ENCODE measurements at regions not wholly inside any gene's neighbourhood (a gene's known extent, or its start where the extent isn't known, plus 50 kb on each side); places are given as distances from the start of the nearest gene placed in this dataset.

GRCh38 chr6:18561037-18561750 is 174.0 kb downstream of the RNF144B start:
- Histone ChIP-seq H3K4me1 (ENCODE audit: control insufficient read depth in 1 of 2, insufficient read depth in 2 of 2, low read depth in 1 of 2, low read length in 1 of 2) (peaks cover 0 to 2% of the 10 kb centered on the region in 2 experiments; a peak in 2 of 4 replicates), H3K9ac (no peak overlapping the region), H3K9me2 (no peaks in the 10 kb centered on the region), H3K27ac (ENCODE audit: low read depth in 2 of 2, low read length in 1 of 2) (peak overlapping the region in 1 of 2 experiments; percentile 39; a peak in 1 of 4 replicates), H4K20me1 (ENCODE audit: insufficient read depth) (no peaks in the 10 kb centered on the region), H3K4me2 (no peak overlapping the region), H3K4me3 (ENCODE audit: low read depth in 2 of 2, low read length in 1 of 2) (no peak overlapping the region), H3K9me3 (no peaks in the 10 kb centered on the region), H2AFZ (ENCODE audit: low read depth) (no peak overlapping the region), H3K36me3 (replicated peaks in 1 of 2; ENCODE audit: control insufficient read depth in 1 of 2, insufficient read depth in 2 of 2, low read length in 1 of 2) (no peaks in the 10 kb centered on the region), H3K27me3 (ENCODE audit: insufficient read depth) (no peaks in the 10 kb centered on the region; the same call in 1 of the 2 replicates), H3K79me2 (ENCODE audit: insufficient read depth) (no peaks in the 10 kb centered on the region), H3F3A (replicated peaks; ENCODE audit: insufficient read depth) (no peaks in the 10 kb centered on the region)
- TF ChIP-seq EP300 (IDR thresholded peaks at IDR 0.05; ENCODE audit: borderline replicate concordance in 1 of 2, low read depth in 1 of 2, low read length in 1 of 2), result peak in 1 of 2 experiments; percentile 47; a peak in 2 of 4 replicates
- TF ChIP-seq SMC3 (IDR thresholded peaks at IDR 0.05; ENCODE audit: low read depth, low read length), result no peak
- TF ChIP-seq, protein P1, sequence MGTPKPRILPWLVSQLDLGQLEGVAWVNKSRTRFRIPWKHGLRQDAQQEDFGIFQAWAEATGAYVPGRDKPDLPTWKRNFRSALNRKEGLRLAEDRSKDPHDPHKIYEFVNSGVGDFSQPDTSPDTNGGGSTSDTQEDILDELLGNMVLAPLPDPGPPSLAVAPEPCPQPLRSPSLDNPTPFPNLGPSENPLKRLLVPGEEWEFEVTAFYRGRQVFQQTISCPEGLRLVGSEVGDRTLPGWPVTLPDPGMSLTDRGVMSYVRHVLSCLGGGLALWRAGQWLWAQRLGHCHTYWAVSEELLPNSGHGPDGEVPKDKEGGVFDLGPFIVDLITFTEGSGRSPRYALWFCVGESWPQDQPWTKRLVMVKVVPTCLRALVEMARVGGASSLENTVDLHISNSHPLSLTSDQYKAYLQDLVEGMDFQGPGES (IDR thresholded peaks at IDR 0.05; ENCODE audit: low read depth, low read length), result no peak
- TF ChIP-seq, protein P2, sequence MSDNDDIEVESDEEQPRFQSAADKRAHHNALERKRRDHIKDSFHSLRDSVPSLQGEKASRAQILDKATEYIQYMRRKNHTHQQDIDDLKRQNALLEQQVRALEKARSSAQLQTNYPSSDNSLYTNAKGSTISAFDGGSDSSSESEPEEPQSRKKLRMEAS (IDR thresholded peaks at IDR 0.05; ENCODE audit: low read depth), result no peak
- TF ChIP-seq TCF12 (IDR thresholded peaks at IDR 0.05), result peak; percentile 23; the same call in 1 of the 2 replicates
- ChIA-PET POLR2A (no interaction called here), CTCF (no interaction called here)
- DNase-seq, result peak; percentile 30
- 26% methylated on average over 5 of the region's 5 CpGs for WGBS (ENCODE audit: low lambda C conversion rate)

DNA sequence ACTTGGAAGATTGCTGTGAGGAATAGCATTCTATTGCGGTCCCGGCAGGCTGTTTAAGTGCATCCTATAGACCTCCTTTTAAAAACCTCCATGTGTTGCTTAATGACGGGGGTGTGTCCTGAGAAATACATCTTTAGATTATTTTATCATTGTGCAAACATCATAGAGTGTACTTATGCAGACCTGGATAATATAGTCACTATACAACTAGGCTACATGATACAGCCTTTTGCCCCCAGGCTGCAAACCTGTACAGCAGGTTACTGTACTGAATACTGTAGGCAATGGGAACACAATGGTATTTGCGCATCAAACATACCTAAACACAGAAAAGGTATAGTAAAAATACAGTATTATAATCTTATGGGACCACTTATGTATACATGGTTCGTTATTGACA is 175.6 kb downstream of the RNF144B start:
- H3K9ac ChIP-seq, result no peak overlapping the region
- H3F3A ChIP-seq (replicated peaks; ENCODE audit: insufficient read depth), result peaks cover 3% of the 10 kb centered on the region
- ChIA-PET POLR2A (no interaction called here), CTCF (no interaction called here)
- no peak overlapping the region for H3K4me3 ChIP-seq (ENCODE audit: low read depth in 2 of 2, low read length in 1 of 2)
- H3K9me2 ChIP-seq, result no peaks in the 10 kb centered on the region
- WGBS (ENCODE audit: low lambda C conversion rate), result 68% methylated on average over 5 of the region's 5 CpGs
- no peaks in the 10 kb centered on the region for H3K36me3 ChIP-seq (replicated peaks in 1 of 2; ENCODE audit: control insufficient read depth in 1 of 2, insufficient read depth in 2 of 2, low read length in 1 of 2)
- no peak for DNase-seq
- H3K4me1 ChIP-seq (ENCODE audit: control insufficient read depth in 1 of 2, insufficient read depth in 2 of 2, low read depth in 1 of 2, low read length in 1 of 2), result peaks cover 0 to 2% of the 10 kb centered on the region in 2 experiments; a peak in 2 of 4 replicates
- H3K27me3 ChIP-seq (ENCODE audit: insufficient read depth), result no peaks in the 10 kb centered on the region; the same call in 1 of the 2 replicates
- no peaks in the 10 kb centered on the region for H3K9me3 ChIP-seq
- no peak overlapping the region for H2AFZ ChIP-seq (ENCODE audit: low read depth)
- H4K20me1 ChIP-seq (ENCODE audit: insufficient read depth), result no peaks in the 10 kb centered on the region
- no peak overlapping the region for H3K27ac ChIP-seq (ENCODE audit: low read depth in 2 of 2, low read length in 1 of 2)
- no peak overlapping the region for H3K4me2 ChIP-seq
- no peaks in the 10 kb centered on the region for H3K79me2 ChIP-seq (ENCODE audit: insufficient read depth)
- TF ChIP-seq YY1 (IDR thresholded peaks at IDR 0.05; ENCODE audit: low read depth), result no peak
- no peak for TF ChIP-seq RFX5 (IDR thresholded peaks at IDR 0.05; ENCODE audit: low read length)
- no peak for TF ChIP-seq SIN3A (IDR thresholded peaks at IDR 0.05; ENCODE audit: borderline replicate concordance, low read depth, low read length)
- TF ChIP-seq GATA2 (CRISPR knock-in tag; IDR thresholded peaks at IDR 0.05), result no peak

- no peak for DNase-seq
- Histone ChIP-seq H3K27ac (ENCODE audit: low read depth in 2 of 2, low read length in 1 of 2) (no peak overlapping the region), H3K79me2 (ENCODE audit: insufficient read depth) (no peaks in the 10 kb centered on the region), H3F3A (replicated peaks; ENCODE audit: insufficient read depth) (peaks cover 3% of the 10 kb centered on the region), H2AFZ (ENCODE audit: low read depth) (no peak overlapping the region), H3K4me3 (ENCODE audit: low read depth in 2 of 2, low read length in 1 of 2) (no peak overlapping the region), H3K36me3 (replicated peaks in 1 of 2; ENCODE audit: control insufficient read depth in 1 of 2, insufficient read depth in 2 of 2, low read length in 1 of 2) (no peaks in the 10 kb centered on the region), H3K27me3 (ENCODE audit: insufficient read depth) (no peaks in the 10 kb centered on the region; the same call in 1 of the 2 replicates), H3K4me1 (ENCODE audit: control insufficient read depth in 1 of 2, insufficient read depth in 2 of 2, low read depth in 1 of 2, low read length in 1 of 2) (peaks cover 0 to 2% of the 10 kb centered on the region in 2 experiments; a peak in 2 of 4 replicates), H4K20me1 (ENCODE audit: insufficient read depth) (no peaks in the 10 kb centered on the region), H3K4me2 (no peak overlapping the region), H3K9ac (no peak overlapping the region), H3K9me3 (no peaks in the 10 kb centered on the region), H3K9me2 (no peaks in the 10 kb centered on the region)
- TF ChIP-seq FOXM1 (IDR thresholded peaks at IDR 0.05; ENCODE audit: low read depth) (no peak), RXRA (IDR thresholded peaks at IDR 0.05; ENCODE audit: borderline replicate concordance, low read depth) (no peak)
- TF ChIP-seq, protein P2 (IDR thresholded peaks at IDR 0.05; ENCODE audit: low read depth), result no peak
- 81% methylated on average over 3 of the region's 3 CpGs for WGBS (ENCODE audit: low lambda C conversion rate)
- ChIA-PET POLR2A (no interaction called here), CTCF (no interaction called here)
Observed at GRCh38 chr6:18564775-18565174, 177.6 kb downstream of the RNF144B start.
